ENCODE measurements at regions not wholly inside any gene's neighbourhood (a gene's known extent, or its start where the extent isn't known, plus 50 kb on each side); places are given as distances from the start of the nearest gene placed in this dataset.

DNA sequence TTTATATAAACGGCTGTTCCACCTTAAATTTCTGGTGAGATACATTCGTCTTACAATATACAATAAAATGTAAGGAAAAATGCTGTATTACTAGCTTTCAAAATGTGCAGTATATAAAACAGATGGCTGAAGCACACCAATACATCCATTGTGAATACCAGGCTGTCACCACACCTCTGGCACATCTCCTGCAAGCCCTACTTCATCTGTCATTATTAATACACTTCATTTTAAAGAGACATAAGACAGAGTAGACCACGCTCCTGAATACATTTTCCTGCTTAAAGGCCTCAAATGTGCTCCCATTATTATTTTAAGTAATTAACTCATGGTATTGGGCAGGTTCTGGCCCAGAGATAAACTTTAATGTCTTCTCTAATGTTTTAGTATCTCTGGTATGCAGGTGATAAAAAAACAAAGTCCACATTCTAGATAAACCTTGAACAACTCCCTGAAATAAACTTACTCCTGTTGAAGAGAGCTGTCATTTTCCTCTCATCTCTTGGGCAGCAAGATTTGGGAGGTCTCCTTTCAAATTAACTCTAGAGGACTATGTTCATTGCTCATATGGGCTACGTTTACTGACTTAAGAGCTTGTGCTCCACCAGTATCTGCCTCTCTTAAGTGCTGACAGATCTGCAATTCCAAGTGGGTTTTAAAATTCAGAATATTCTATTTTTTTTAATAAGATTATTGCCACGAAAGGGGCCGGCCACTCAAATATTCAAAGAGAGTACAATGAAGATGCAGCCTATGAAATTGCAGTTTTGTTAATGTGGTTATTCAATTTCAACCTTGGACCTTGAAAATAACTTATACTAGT lies 396.5 kb upstream of the SEMA3D start:
- no peak overlapping the region for H3K27ac Mint-ChIP-seq (ENCODE audit: unreplicated experiment)
- no peak for DNase-seq
- ChIA-PET POLR2A (no interaction called here), CTCF (no interaction called here)
- intact Hi-C loops (cut with micrococcal nuclease; ENCODE audit: unreplicated experiment) = no loop called here
- no peaks in the 10 kb centered on the region for H3K36me3 Mint-ChIP-seq (ENCODE audit: insufficient read depth, unreplicated experiment)
- TF ChIP-seq, protein P1, sequence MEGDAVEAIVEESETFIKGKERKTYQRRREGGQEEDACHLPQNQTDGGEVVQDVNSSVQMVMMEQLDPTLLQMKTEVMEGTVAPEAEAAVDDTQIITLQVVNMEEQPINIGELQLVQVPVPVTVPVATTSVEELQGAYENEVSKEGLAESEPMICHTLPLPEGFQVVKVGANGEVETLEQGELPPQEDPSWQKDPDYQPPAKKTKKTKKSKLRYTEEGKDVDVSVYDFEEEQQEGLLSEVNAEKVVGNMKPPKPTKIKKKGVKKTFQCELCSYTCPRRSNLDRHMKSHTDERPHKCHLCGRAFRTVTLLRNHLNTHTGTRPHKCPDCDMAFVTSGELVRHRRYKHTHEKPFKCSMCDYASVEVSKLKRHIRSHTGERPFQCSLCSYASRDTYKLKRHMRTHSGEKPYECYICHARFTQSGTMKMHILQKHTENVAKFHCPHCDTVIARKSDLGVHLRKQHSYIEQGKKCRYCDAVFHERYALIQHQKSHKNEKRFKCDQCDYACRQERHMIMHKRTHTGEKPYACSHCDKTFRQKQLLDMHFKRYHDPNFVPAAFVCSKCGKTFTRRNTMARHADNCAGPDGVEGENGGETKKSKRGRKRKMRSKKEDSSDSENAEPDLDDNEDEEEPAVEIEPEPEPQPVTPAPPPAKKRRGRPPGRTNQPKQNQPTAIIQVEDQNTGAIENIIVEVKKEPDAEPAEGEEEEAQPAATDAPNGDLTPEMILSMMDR (IDR thresholded peaks at IDR 0.05; ENCODE audit: insufficient read depth in 1 of 2, low read depth in 1 of 2, low read length in 1 of 2, severe bottlenecking in 1 of 2, unreplicated experiment in 1 of 2) = no peak
- BruUV-seq (replicated peaks) = no TSS peak
- H3K4me3 Mint-ChIP-seq (ENCODE audit: unreplicated experiment) = no peak overlapping the region
- Histone ChIP-seq H3K4me1 (peaks cover 19% of the 10 kb centered on the region), H3K4me3 (ENCODE audit: low read depth, low read length) (no peak overlapping the region), H3K27me3 (replicated peaks; ENCODE audit: control insufficient read depth, insufficient read depth, low read length) (no peaks in the 10 kb centered on the region), H3K9me3 (no peaks in the 10 kb centered on the region; the same call in 1 of the 2 replicates), H3K36me3 (ENCODE audit: control insufficient read depth, insufficient read depth, low read length) (no peaks in the 10 kb centered on the region)
- H3K9me3 Mint-ChIP-seq (ENCODE audit: unreplicated experiment) = peaks cover 9% of the 10 kb centered on the region
- no peaks in the 10 kb centered on the region for H3K27me3 Mint-ChIP-seq (ENCODE audit: insufficient read depth, unreplicated experiment)
- H3K4me1 Mint-ChIP-seq (ENCODE audit: low read depth, unreplicated experiment) = peaks cover 7% of the 10 kb centered on the region

DNA sequence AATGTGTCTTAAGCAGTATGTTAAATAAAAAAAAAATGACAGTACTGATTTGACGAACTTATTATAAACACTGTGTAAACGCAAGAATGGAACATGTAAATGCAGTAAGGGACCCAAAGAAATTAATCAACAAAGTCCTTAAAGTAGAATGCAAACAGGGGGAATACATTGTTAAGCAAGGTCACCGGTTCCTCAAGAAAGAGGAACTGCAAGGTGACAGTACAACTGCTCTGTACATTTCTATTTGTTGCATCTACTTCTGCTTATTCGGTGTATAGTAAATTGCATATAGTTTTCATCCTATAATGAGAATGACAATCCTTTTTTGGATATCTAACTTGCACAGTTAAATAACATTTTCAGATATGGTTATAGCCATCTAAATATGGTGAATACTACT lies 387.0 kb upstream of the SEMA3D start:
- ChIA-PET POLR2A (no interaction called here), CTCF (no interaction called here)
- no peak for DNase-seq
- H3K36me3 ChIP-seq (ENCODE audit: control insufficient read depth, insufficient read depth, low read length) = no peaks in the 10 kb centered on the region
- H3K4me1 Mint-ChIP-seq (ENCODE audit: low read depth, unreplicated experiment) = no peaks in the 10 kb centered on the region
- no peak overlapping the region for H3K4me3 Mint-ChIP-seq (ENCODE audit: unreplicated experiment)
- no TSS peak for BruUV-seq (replicated peaks)
- TF ChIP-seq, protein P1 (IDR thresholded peaks at IDR 0.05; ENCODE audit: insufficient read depth in 1 of 2, low read depth in 1 of 2, low read length in 1 of 2, severe bottlenecking in 1 of 2, unreplicated experiment in 1 of 2) = no peak
- no peak overlapping the region for H3K27ac Mint-ChIP-seq (ENCODE audit: unreplicated experiment)
- no peaks in the 10 kb centered on the region for H3K9me3 Mint-ChIP-seq (ENCODE audit: unreplicated experiment)
- no peaks in the 10 kb centered on the region for H3K27me3 Mint-ChIP-seq (ENCODE audit: insufficient read depth, unreplicated experiment)
- H3K4me1 ChIP-seq = no peaks in the 10 kb centered on the region
- H3K36me3 Mint-ChIP-seq (ENCODE audit: insufficient read depth, unreplicated experiment) = no peaks in the 10 kb centered on the region
- H3K27me3 ChIP-seq (replicated peaks; ENCODE audit: control insufficient read depth, insufficient read depth, low read length) = no peaks in the 10 kb centered on the region
- H3K4me3 ChIP-seq (ENCODE audit: low read depth, low read length) = no peak overlapping the region
- H3K9me3 ChIP-seq = no peaks in the 10 kb centered on the region
- intact Hi-C loops (cut with micrococcal nuclease; ENCODE audit: unreplicated experiment) = no loop called here

DNA sequence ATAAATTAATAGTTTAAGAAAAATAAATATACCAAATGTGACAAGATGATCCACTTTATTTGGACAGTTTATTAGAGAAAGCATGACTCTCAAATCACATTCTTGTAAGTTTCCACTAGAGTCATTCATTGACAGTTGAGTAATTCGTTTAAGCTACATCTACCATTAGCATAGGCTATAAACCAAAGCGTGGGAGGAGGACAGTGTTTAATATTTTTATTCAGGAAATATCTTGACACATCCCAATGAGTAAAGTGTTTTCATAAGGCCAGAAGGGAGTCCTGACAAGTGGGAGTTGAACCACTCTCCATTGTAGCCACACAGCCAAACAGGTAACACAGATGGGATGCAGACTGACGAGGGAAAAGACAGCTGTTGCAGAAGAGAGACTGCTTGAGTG lies 386.5 kb upstream of the SEMA3D start:
- H3K36me3 ChIP-seq (ENCODE audit: control insufficient read depth, insufficient read depth, low read length) = no peaks in the 10 kb centered on the region
- intact Hi-C loops (cut with micrococcal nuclease; ENCODE audit: unreplicated experiment) = no loop called here
- BruUV-seq (replicated peaks) = no TSS peak
- Mint-ChIP-seq H3K27me3 (ENCODE audit: insufficient read depth, unreplicated experiment) (no peaks in the 10 kb centered on the region), H3K27ac (ENCODE audit: unreplicated experiment) (no peak overlapping the region), H3K4me1 (ENCODE audit: low read depth, unreplicated experiment) (no peaks in the 10 kb centered on the region), H3K4me3 (ENCODE audit: unreplicated experiment) (no peak overlapping the region), H3K9me3 (ENCODE audit: unreplicated experiment) (no peaks in the 10 kb centered on the region), H3K36me3 (ENCODE audit: insufficient read depth, unreplicated experiment) (no peaks in the 10 kb centered on the region)
- no peaks in the 10 kb centered on the region for H3K4me1 ChIP-seq
- H3K27me3 ChIP-seq (replicated peaks; ENCODE audit: control insufficient read depth, insufficient read depth, low read length) = no peaks in the 10 kb centered on the region
- H3K4me3 ChIP-seq (ENCODE audit: low read depth, low read length) = no peak overlapping the region
- H3K9me3 ChIP-seq = no peaks in the 10 kb centered on the region
- ChIA-PET CTCF (no interaction called here), POLR2A (no interaction called here)
- no peak for DNase-seq
- TF ChIP-seq, protein P1 (IDR thresholded peaks at IDR 0.05; ENCODE audit: insufficient read depth in 1 of 2, low read depth in 1 of 2, low read length in 1 of 2, severe bottlenecking in 1 of 2, unreplicated experiment in 1 of 2) = no peak

Data from Caco-2 (cell line).